Esophagus squamous epithelium (tissue), 4 donors: ENCODE measurements at regions not wholly inside any gene's neighbourhood (a gene's known extent, or its start where the extent isn't known, plus 50 kb on each side); places are given as distances from the start of the nearest gene placed in this dataset.

ENCODE experiments used
- CTCF ChIP-seq, 6 experiments: fragments of 450-650 bp in 4 of 6; fragments of 200-600 bp in 2 of 6; sonication (generic) in 2 of 6; IDR thresholded peaks; one replicate each; pipeline ENCODE4 v1.5.1; 2016 to 2019; ENCODE audit warnings: antibody characterized with exemption in 6 of 6, mild to moderate bottlenecking in 4 of 6, moderate library complexity in 4 of 6
- POLR2A ChIP-seq, 4 donors: fragments of 450-650 bp; IDR thresholded peaks; one replicate each; pipeline ENCODE4 v1.6.1; 2017; ENCODE audit warnings: antibody characterized with exemption in 4 of 4, mild to moderate bottlenecking in 4 of 4, moderate library complexity in 3 of 4

- TF ChIP-seq CTCF (IDR thresholded peaks at IDR 0.05): no peak
- no peak for TF ChIP-seq POLR2A (IDR thresholded peaks at IDR 0.05)
Measured at GRCh38 chr3:154658000-154658399, 228.0 kb upstream of the GPR149 start.
